Activated B cell treated with CpG ODN at 0.5 μM for 24 hours (primary cell): ENCODE measurements at regions not wholly inside any gene's neighbourhood (a gene's known extent, or its start where the extent isn't known, plus 50 kb on each side); places are given as distances from the start of the nearest gene placed in this dataset.
"Not testable (repeated sequence)": the region's sequence is repeated elsewhere in the genome, so short reads cannot be mapped to it uniquely, and the experiment has no call there.

ENCODE experiments used
- ATAC-seq: fragments of 200-7000 bp; cut with Tn5 transposase; one replicate; pipeline ENCODE4 v1.10.0; 2021; ENCODE audit warnings: low read depth, mild to moderate bottlenecking, moderate library complexity
- CTCF ChIA-PET: fragments of 350-600 bp; sonication (Branson Sonifier 250); formaldehyde crosslinking; loops from one replicate; lab custom pipeline; 2021; ENCODE audit warnings: antibody characterized with exemption; lab: Charles Lee
- POLR2A ChIA-PET: fragments of 350-600 bp; sonication (Branson Sonifier 250); formaldehyde crosslinking; loops from one replicate; lab custom pipeline; 2021; ENCODE audit warnings: antibody characterized with exemption; lab: Charles Lee
- DNase-seq: peaks from one replicate; pipeline ENCODE4 v3.0.0; 2022
- H3K27ac Mint-ChIP-seq: one replicate; pipeline ENCODE4 v1.8.0; 2020; ENCODE audit warnings: mixed read lengths
- H3K27me3 Mint-ChIP-seq: one replicate; pipeline ENCODE4 v1.8.0; 2021; ENCODE audit warnings: mixed read lengths
- H3K36me3 Mint-ChIP-seq: one replicate; pipeline ENCODE4 v1.8.0; 2021; ENCODE audit warnings: low read depth, mixed read lengths
- H3K4me1 Mint-ChIP-seq: one replicate; pipeline ENCODE4 v1.8.0; 2021; ENCODE audit warnings: mixed read lengths
- H3K4me3 Mint-ChIP-seq: one replicate; pipeline ENCODE4 v1.8.0; 2020; ENCODE audit warnings: mild to moderate bottlenecking, mixed read lengths
- H3K9me3 Mint-ChIP-seq: one replicate; pipeline ENCODE4 v1.8.0; 2020; ENCODE audit warnings: mixed read lengths
- CTCF ChIP-seq: fragments of 200-600 bp; IDR thresholded peaks from one replicate; pipeline ENCODE4 v1.8.0; 2022; ENCODE audit warnings: antibody characterized with exemption, mild to moderate bottlenecking
- intact Hi-C: fragments of 100-400 bp; cut with micrococcal nuclease; formaldehyde crosslinking; loops from one replicate; pipeline ENCODE4 v1.15.1; 2024

DNA sequence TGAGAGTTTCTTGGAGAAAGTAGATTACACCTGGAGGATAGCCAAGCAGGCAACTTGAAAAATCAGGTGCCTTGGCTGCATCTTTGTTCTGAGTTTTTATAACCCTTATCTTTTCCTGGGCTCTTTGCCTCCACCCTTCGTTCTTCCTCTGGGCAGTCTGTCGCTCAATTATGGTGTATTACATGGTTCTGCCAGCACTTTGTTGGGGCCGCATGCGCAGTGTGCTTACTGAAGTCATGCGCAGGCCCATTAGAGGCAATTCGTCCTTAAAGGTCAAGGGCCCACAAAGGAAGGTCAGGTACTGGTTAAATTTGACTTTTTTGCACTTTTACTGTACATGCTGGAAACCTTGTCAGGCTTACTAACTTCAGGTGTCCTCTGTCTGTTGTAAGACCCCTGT, 761.9 kb upstream of the SLITRK5 start:
- intact Hi-C loops: no loop called here
- ChIA-PET CTCF (no interaction called here), POLR2A (no interaction called here)
- no peak overlapping the region for H3K4me3 Mint-ChIP-seq
- no peaks in the 10 kb centered on the region for H3K36me3 Mint-ChIP-seq
- ATAC-seq (no peak), DNase-seq (no peak)
- peaks cover 5% of the 10 kb centered on the region for H3K9me3 Mint-ChIP-seq
- no peak for TF ChIP-seq CTCF
- no peak overlapping the region for H3K27ac Mint-ChIP-seq
- no peaks in the 10 kb centered on the region for H3K4me1 Mint-ChIP-seq
- no peaks in the 10 kb centered on the region for H3K27me3 Mint-ChIP-seq

- Mint-ChIP-seq H3K27me3 (no peaks in the 10 kb centered on the region), H3K9me3 (peaks cover 7% of the 10 kb centered on the region), H3K36me3 (no peaks in the 10 kb centered on the region), H3K4me3 (no peak overlapping the region), H3K4me1 (no peaks in the 10 kb centered on the region), H3K27ac (no peak overlapping the region)
- no peak for ATAC-seq
- no peak for DNase-seq
- intact Hi-C loops: no loop called here
- POLR2A ChIA-PET: no interaction called here
- CTCF ChIA-PET: no interaction called here
- no peak for TF ChIP-seq CTCF
Measured at GRCh38 chr13:86914757-86915156, 756.4 kb upstream of the SLITRK5 start.

DNA sequence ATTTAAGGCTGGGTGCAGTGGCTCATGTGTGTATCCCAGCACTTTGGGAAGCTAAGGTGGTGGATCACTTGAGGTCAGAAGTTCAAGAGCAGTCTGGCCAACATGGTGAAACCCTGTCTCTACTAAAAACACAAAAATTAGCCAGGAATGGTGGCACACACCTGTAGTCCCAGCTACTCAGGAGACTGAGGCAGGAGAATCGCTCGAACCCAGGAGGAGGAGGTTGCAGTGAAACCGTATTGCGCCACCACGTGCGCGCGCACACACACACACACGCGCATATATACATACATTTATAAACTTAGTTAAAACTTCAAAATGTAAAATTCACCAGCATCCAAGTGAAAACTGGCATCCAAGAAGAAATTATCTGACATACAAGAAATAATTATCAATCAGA, 753.7 kb upstream of the SLITRK5 start:
- H3K4me1 Mint-ChIP-seq, CTCF ChIA-PET, ATAC-seq, H3K27ac Mint-ChIP-seq, H3K27me3 Mint-ChIP-seq, H3K4me3 Mint-ChIP-seq, H3K9me3 Mint-ChIP-seq, DNase-seq, POLR2A ChIA-PET, intact Hi-C loops, H3K36me3 Mint-ChIP-seq: not testable (repeated sequence)

- Mint-ChIP-seq H3K27ac (no peak overlapping the region), H3K36me3 (no peaks in the 10 kb centered on the region), H3K27me3 (no peaks in the 10 kb centered on the region), H3K4me1 (no peaks in the 10 kb centered on the region), H3K4me3 (no peak overlapping the region), H3K9me3 (peaks cover 5% of the 10 kb centered on the region)
- POLR2A ChIA-PET: no interaction called here
- intact Hi-C loops: no loop called here
- TF ChIP-seq CTCF: no peak
- DNase-seq: no peak
- CTCF ChIA-PET: no interaction called here
- ATAC-seq: no peak
Measured at GRCh38 chr13:86918682-86919081, 752.5 kb upstream of the SLITRK5 start.

- Mint-ChIP-seq H3K27me3 (no peaks in the 10 kb centered on the region), H3K9me3 (peaks cover 2% of the 10 kb centered on the region), H3K4me3 (no peak overlapping the region), H3K36me3 (no peaks in the 10 kb centered on the region), H3K4me1 (no peaks in the 10 kb centered on the region), H3K27ac (no peak overlapping the region)
- POLR2A ChIA-PET: no interaction called here
- ATAC-seq: no peak
- intact Hi-C loops: no loop called here
- CTCF ChIA-PET: no interaction called here
- TF ChIP-seq CTCF: no peak
- no peak for DNase-seq
Measured at GRCh38 chr13:86920961-86921360, 750.2 kb upstream of the SLITRK5 start.

- no peak overlapping the region for H3K4me3 Mint-ChIP-seq
- H3K27ac Mint-ChIP-seq: no peak overlapping the region
- DNase-seq (no peak), ATAC-seq (no peak)
- ChIA-PET CTCF (no interaction called here), POLR2A (no interaction called here)
- TF ChIP-seq CTCF: no peak
- peaks cover 2% of the 10 kb centered on the region for H3K9me3 Mint-ChIP-seq
- no peaks in the 10 kb centered on the region for H3K27me3 Mint-ChIP-seq
- H3K4me1 Mint-ChIP-seq: no peaks in the 10 kb centered on the region
- H3K36me3 Mint-ChIP-seq: no peaks in the 10 kb centered on the region
- intact Hi-C loops: no loop called here
Measured at GRCh38 chr13:86922936-86923335, 748.2 kb upstream of the SLITRK5 start.

- intact Hi-C loops, H3K27me3 Mint-ChIP-seq, CTCF ChIA-PET, H3K4me3 Mint-ChIP-seq, POLR2A ChIA-PET, H3K9me3 Mint-ChIP-seq, H3K27ac Mint-ChIP-seq, H3K36me3 Mint-ChIP-seq, DNase-seq, H3K4me1 Mint-ChIP-seq, ATAC-seq: not testable (repeated sequence)
Measured at GRCh38 chr13:86926916-86927315, 744.3 kb upstream of the SLITRK5 start.
